Heart left ventricle (tissue), 13 donors: ENCODE measurements at regions not wholly inside any gene's neighbourhood (a gene's known extent, or its start where the extent isn't known, plus 50 kb on each side); places are given as distances from the start of the nearest gene placed in this dataset.

Source experiments
- CTCF ChIP-seq, 12 donors: fragments of 200-600 bp; sonication (generic) in 4 of 12; IDR thresholded peaks; one replicate each; pipeline versions ENCODE4 v1.5.0 to v1.8.0; 2018 to 2022; ENCODE audit warnings: antibody characterized with exemption in 12 of 12, mild to moderate bottlenecking in 5 of 12
- POLR2A ChIP-seq, 2 donors: fragments of 450-650 bp; IDR thresholded peaks; one replicate each; pipeline ENCODE4 v1.6.1; 2017; ENCODE audit warnings: antibody characterized with exemption in 2 of 2, mild to moderate bottlenecking in 2 of 2, moderate library complexity in 2 of 2
- donor health status: ischemic (EF 13 %, LVEDD 7.1; RV severe dilation, severe dysfunction).
- donor health status: DM: no; HTN: yes; CAD: no.
- donor health status: DM: no; HTN: no; CAD: no.
- donor health status: ischemic (EF 25% LVEDD 6.9; RV normal size, moderate dysfunction).
- donor health status: ischemic (EF 25% LVEDD 5.7; RV mildly dilated, moderate dysfunction).
- donor health status: ischemic (EF 35%, LVEDD 5.7; RV mildly dilated, moderate dysfunction).
- donor health status: nonischemic (EF 11% LVEDD 7.7; RV severe dilation, severe dysfunction).
- donor health status: DM: yes; HTN: yes; CAD: no.
- donor health status: PGD.
- donor health status: ischemic (EF 29% LVEDD 5.4; RV normal size, mild dysfunction).
- donor health status: nonischemic (EF 23%, LVEDD 6.1; RV moderate dilation, normal function).

- TF ChIP-seq POLR2A (IDR thresholded peaks at IDR 0.05) (no peak), CTCF (IDR thresholded peaks at IDR 0.05) (no peak)
These were observed 148.0 kb upstream of the PLN start for GRCh38 chr6:118400098-118400497.
